IMR-90 (cell line): ENCODE measurements at regions not wholly inside any gene's neighbourhood (a gene's known extent, or its start where the extent isn't known, plus 50 kb on each side); places are given as distances from the start of the nearest gene placed in this dataset.

ENCODE experiments used
- ATAC-seq: fragments of 200-7000 bp; cut with Tn5 transposase; 2 replicates; pipeline ENCODE4 v1.9.1; 2020; ENCODE audit warnings: low read depth, mild to moderate bottlenecking, moderate library complexity
- BruUV-seq: library from RNA; stranded (reverse); fragments of 400-500 nt; replicated peaks from 2 replicates; lab custom pipeline; 2021; lab: Mats Ljungman, UMichigan
- CTCF ChIA-PET: fragments of 300-600 bp; formaldehyde crosslinking; extraction: SDS; loops from one replicate; lab custom pipeline; 2021; ENCODE audit warnings: antibody characterized with exemption; lab: Yijun Ruan, JAX
- POLR2A ChIA-PET: fragments of 300-600 bp; sonication (Branson Sonifier 250); formaldehyde crosslinking; loops from one replicate; lab custom pipeline; 2022; ENCODE audit warnings: antibody characterized with exemption; ENCODE audit not compliant: unreplicated experiment; lab: Charles Lee
- DNase-seq: peaks from one replicate; pipeline ENCODE4 v3.0.0; 2013
- H2AFZ ChIP-seq: replicated peaks from 2 replicates; pipeline ENCODE3; 2013; ENCODE audit warnings: low read length, mild to moderate bottlenecking; ENCODE audit not compliant: poor library complexity
- H2AK5ac ChIP-seq: 2 replicates; pipeline ENCODE4 v1.6.1; 2013; ENCODE audit warnings: low read depth, low read length, inconsistent platforms
- H2AK9ac ChIP-seq: replicated peaks from 2 replicates; pipeline ENCODE3; 2013; ENCODE audit warnings: mild to moderate bottlenecking, low read depth, low read length, moderate library complexity; ENCODE audit not compliant: poor library complexity
- H2BK120ac ChIP-seq: 2 replicates; pipeline ENCODE4 v1.6.1; 2013; ENCODE audit warnings: low read depth, low read length, inconsistent platforms
- H2BK15ac ChIP-seq: 3 replicates; pipeline ENCODE4 v1.6.1; 2013; ENCODE audit warnings: low read depth, low read length, inconsistent platforms
- H2BK20ac ChIP-seq: 2 replicates; pipeline ENCODE4 v1.6.1; 2013; ENCODE audit warnings: low read depth, mild to moderate bottlenecking, inconsistent platforms, low read length, moderate library complexity
- H2BK5ac ChIP-seq: 2 replicates; pipeline ENCODE4 v1.6.1; 2013; ENCODE audit warnings: mild to moderate bottlenecking, low read depth, low read length, inconsistent platforms; ENCODE audit not compliant: poor library complexity, severe bottlenecking
- H3K14ac ChIP-seq: replicated peaks from 2 replicates; pipeline ENCODE4 v1.6.1; 2013; ENCODE audit warnings: low read depth, low read length, inconsistent platforms
- H3K18ac ChIP-seq: 2 replicates; pipeline ENCODE4 v1.6.1; 2013; ENCODE audit warnings: low read depth, low read length, control low read depth
- H3K23ac ChIP-seq: 2 replicates; pipeline ENCODE4 v1.6.1; 2013; ENCODE audit warnings: low read depth, low read length, inconsistent platforms
- H3K27ac ChIP-seq: 2 replicates; pipeline ENCODE4 v1.5.1; 2013; ENCODE audit warnings: mild to moderate bottlenecking, control low read depth, low read length; ENCODE audit not compliant: insufficient read depth
- H3K27me3 ChIP-seq: 2 replicates; pipeline ENCODE4 v1.6.1; 2013; ENCODE audit warnings: low read length; ENCODE audit not compliant: control insufficient read depth, insufficient read depth
- H3K36me3 ChIP-seq: 2 replicates; pipeline ENCODE4 v1.6.1; 2013; ENCODE audit warnings: low read length, mixed read lengths; ENCODE audit not compliant: control insufficient read depth, insufficient read depth
- H3K4ac ChIP-seq: 2 replicates; pipeline ENCODE4 v1.6.1; 2013; ENCODE audit warnings: low read depth, low read length, inconsistent platforms
- H3K4me1 ChIP-seq: 2 replicates; pipeline ENCODE4 v1.6.1; 2013; ENCODE audit warnings: low read length, mixed read lengths; ENCODE audit not compliant: control insufficient read depth, insufficient read depth
- H3K4me2 ChIP-seq: 2 replicates; pipeline ENCODE4 v1.6.1; 2013; ENCODE audit warnings: low read depth, mild to moderate bottlenecking, control low read depth, low read length, moderate library complexity
- H3K4me3 ChIP-seq: 2 replicates; pipeline ENCODE4 v1.5.1; 2013; ENCODE audit warnings: low read depth, mild to moderate bottlenecking, control low read depth, low read length, moderate library complexity; ENCODE audit not compliant: insufficient read depth
- H3K56ac ChIP-seq: 2 replicates; pipeline ENCODE4 v1.6.1; 2013; ENCODE audit warnings: low read length, inconsistent platforms; ENCODE audit not compliant: insufficient read depth; ENCODE audit errors: extremely low read depth
- H3K79me1 ChIP-seq, 2 experiments: 2 replicates each; pipeline ENCODE4 v1.6.1; 2013; ENCODE audit warnings: low read length in 2 of 2, inconsistent platforms in 1 of 2, low read depth in 1 of 2
- H3K9ac ChIP-seq: 2 replicates; pipeline ENCODE4 v1.6.1; 2013; ENCODE audit warnings: low read depth, low read length, control low read depth
- H3K9me1 ChIP-seq: 2 replicates; pipeline ENCODE4 v1.6.1; 2013; ENCODE audit warnings: low read length, inconsistent platforms; ENCODE audit not compliant: insufficient read depth
- H3K9me3 ChIP-seq: 2 replicates; pipeline ENCODE4 v1.6.1; 2013; ENCODE audit warnings: low read length; ENCODE audit not compliant: control insufficient read depth, insufficient read depth
- H4K20me1 ChIP-seq: 2 replicates; pipeline ENCODE4 v1.6.1; 2013; ENCODE audit warnings: low read length, inconsistent platforms; ENCODE audit not compliant: insufficient read depth
- H4K5ac ChIP-seq: 2 replicates; pipeline ENCODE4 v1.6.1; 2013; ENCODE audit warnings: mild to moderate bottlenecking, low read depth, low read length, control low read depth
- H4K8ac ChIP-seq, 2 experiments: 2 replicates each; pipeline ENCODE4 v1.6.1; 2013; ENCODE audit warnings: low read depth in 2 of 2, low read length in 2 of 2, control low read depth in 1 of 2, inconsistent platforms in 1 of 2
- H4K91ac ChIP-seq: 2 replicates; pipeline ENCODE4 v1.6.1; 2013; ENCODE audit warnings: low read depth, low read length, inconsistent platforms; ENCODE audit not compliant: insufficient read depth
- CEBPB ChIP-seq: IDR thresholded peaks from 2 replicates; pipeline ENCODE4 v1.6.1; 2012; ENCODE audit warnings: low read depth, low read length, improper control_type of control experiment
- FOS ChIP-seq: fragments of 150-350 bp; IDR thresholded peaks from 2 replicates; pipeline ENCODE4 v1.6.1; 2016; ENCODE audit warnings: low read depth, low read length
- MAFK ChIP-seq: IDR thresholded peaks from 2 replicates; pipeline ENCODE4 v1.6.1; 2012; ENCODE audit warnings: low read depth, low read length, improper control_type of control experiment
- MAZ ChIP-seq: IDR thresholded peaks from 2 replicates; pipeline ENCODE4 v1.6.1; 2012; ENCODE audit warnings: low read depth, mild to moderate bottlenecking, low read length, improper control_type of control experiment, moderate library complexity, borderline replicate concordance
- MXI1 ChIP-seq: IDR thresholded peaks from 2 replicates; pipeline ENCODE4 v1.6.1; 2012; ENCODE audit warnings: low read depth, mild to moderate bottlenecking, low read length, moderate library complexity, borderline replicate concordance
- POLR2A ChIP-seq: IDR thresholded peaks from 2 replicates; pipeline ENCODE4 v1.6.1; 2012; ENCODE audit warnings: mild to moderate bottlenecking, low read depth, low read length
- RAD21 ChIP-seq: IDR thresholded peaks from 2 replicates; pipeline ENCODE4 v1.6.1; 2012; ENCODE audit warnings: low read length, improper control_type of control experiment
- RCOR1 ChIP-seq: IDR thresholded peaks from 2 replicates; pipeline ENCODE4 v1.6.1; 2012; ENCODE audit warnings: mild to moderate bottlenecking, low read length, improper control_type of control experiment; ENCODE audit not compliant: insufficient replicate concordance
- WGBS, 2 experiments: methylation state at CpG; one replicate each; pipeline versions ENCODE4 v1.1.5 to v1.1.7; 2013; ENCODE audit warnings: missing lambda C conversion rate in 2 of 2; ENCODE audit not compliant: insufficient read length in 1 of 2; ENCODE audit errors: extremely low coverage in 2 of 2; 5-methylcytosine and 5-hydroxymethylcytosine counted together
- dilution Hi-C: fragments of 300-500 bp; cut with HindIII; formaldehyde crosslinking; loops from one replicate; pipeline ENCODE4 v1.14.3; 2018; ENCODE audit warnings: low sequenced_read_pairs; ENCODE audit not compliant: unreplicated experiment
- in situ Hi-C: fragments of 300-500 bp; cut with MboI; formaldehyde crosslinking; loops from 3 replicates; pipeline ENCODE4 v1.14.3; 2019; ENCODE audit warnings: low sequenced_read_pairs, inconsistent platforms, mixed read lengths
- intact Hi-C: fragments of 100-400 bp; cut with micrococcal nuclease; formaldehyde crosslinking; loops from 2 replicates; pipeline ENCODE4 v1.10.0; 2022

- no peak overlapping the region for H2BK120ac ChIP-seq
- no peak overlapping the region for H3K9ac ChIP-seq
- no peak overlapping the region for H4K91ac ChIP-seq
- no peaks in the 10 kb centered on the region for H4K20me1 ChIP-seq
- intact Hi-C loops (no loop called here), dilution Hi-C loops (no loop called here), in situ Hi-C loops (no loop called here)
- no peaks in the 10 kb centered on the region for H3K27me3 ChIP-seq
- H4K5ac ChIP-seq: no peak overlapping the region
- no peak overlapping the region for H3K4ac ChIP-seq
- ChIA-PET CTCF (no interaction called here), POLR2A (interaction anchor here (0.6 kb wide), 1 partner anchor 251 kb away, joined by 4 read pairs; the partner anchor contains the start of gene CITED2)
- ATAC-seq: no peak
- no peak overlapping the region for H3K4me2 ChIP-seq
- no peak overlapping the region for H3K4me3 ChIP-seq
- no peak overlapping the region for H3K18ac ChIP-seq
- H3K9me3 ChIP-seq: no peaks in the 10 kb centered on the region
- no peak overlapping the region for H3K14ac ChIP-seq
- H3K4me1 ChIP-seq: no peaks in the 10 kb centered on the region
- no peak overlapping the region for H2BK20ac ChIP-seq
- no peak for DNase-seq
- H2AFZ ChIP-seq: peak overlapping the region; percentile 9
- H3K9me1 ChIP-seq: no peaks in the 10 kb centered on the region; the same call in 1 of the 2 replicates
- no peaks in the 10 kb centered on the region for H3K79me1 ChIP-seq
- no peak overlapping the region for H3K27ac ChIP-seq
- no peak overlapping the region for H2AK5ac ChIP-seq
- BruUV-seq: no TSS peak
- 80% methylated on average over 1 of the region's 6 CpGs; no CpG with 5 or more reads in 1 of the 2 experiments for WGBS, 2 experiments
- TF ChIP-seq RCOR1 (no peak), MXI1 (no peak), MAZ (no peak), CEBPB (no peak), FOS (no peak), POLR2A (no peak), MAFK (no peak), RAD21 (no peak)
- H4K8ac ChIP-seq: no peak overlapping the region
- no peak overlapping the region for H2BK5ac ChIP-seq
- no peak overlapping the region for H3K56ac ChIP-seq
- no peak overlapping the region for H2BK15ac ChIP-seq
- H3K36me3 ChIP-seq: no peaks in the 10 kb centered on the region
- H2AK9ac ChIP-seq: no peak overlapping the region
- H3K23ac ChIP-seq: no peak overlapping the region
Observed at GRCh38 chr6:139625081-139625939, 250.9 kb upstream of the CITED2 start.
